NCI-H2107 (cell line): ENCODE measurements at regions not wholly inside any gene's neighbourhood (a gene's known extent, or its start where the extent isn't known, plus 50 kb on each side); places are given as distances from the start of the nearest gene placed in this dataset.
"Not testable (repeated sequence)": the region's sequence is repeated elsewhere in the genome, so short reads cannot be mapped to it uniquely, and the experiment has no call there.

Experiments
- DNase-seq: peaks from one replicate; lab custom pipeline; 2025; lab: John Stamatoyannopoulos, UW

DNA sequence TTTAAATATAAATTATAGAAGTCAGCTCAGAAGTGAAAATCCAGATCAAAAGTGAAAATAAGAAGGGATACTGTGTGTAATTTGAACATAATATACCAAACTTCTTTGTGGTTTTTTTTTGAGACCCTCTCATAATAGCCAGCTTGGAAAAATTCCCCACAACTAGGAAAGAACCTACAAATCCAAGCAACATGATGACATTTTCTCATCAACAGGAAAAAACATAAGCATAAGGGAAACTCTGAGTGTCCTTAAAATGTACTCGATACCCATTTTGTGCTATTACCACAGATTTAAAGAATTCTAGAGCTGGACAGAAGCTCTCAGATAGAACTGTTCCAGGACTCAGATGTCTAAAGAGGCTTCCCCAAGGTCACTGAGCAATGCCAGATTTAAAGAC, 214.8 kb upstream of the KLF14 start:
- no peak for DNase-seq

DNA sequence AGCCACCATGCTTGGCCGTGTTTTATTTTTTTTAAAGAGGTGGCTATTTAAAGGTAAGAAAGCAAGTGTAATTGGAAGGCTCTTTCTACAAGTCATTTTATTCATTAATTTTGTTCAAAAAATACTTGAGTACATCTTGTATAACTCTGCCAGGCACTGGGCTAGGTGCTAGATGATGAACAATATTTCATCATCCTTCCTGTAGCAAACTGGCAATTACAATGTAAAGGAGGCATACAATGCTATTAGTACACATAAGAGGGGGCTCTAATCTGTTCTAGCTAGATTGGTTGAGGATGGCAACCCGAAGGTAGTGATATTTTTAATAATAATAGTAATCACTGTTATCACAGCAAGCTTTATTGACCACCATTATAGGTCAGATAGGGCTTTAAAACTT, 215.5 kb upstream of the KLF14 start:
- no peak for DNase-seq

DNA sequence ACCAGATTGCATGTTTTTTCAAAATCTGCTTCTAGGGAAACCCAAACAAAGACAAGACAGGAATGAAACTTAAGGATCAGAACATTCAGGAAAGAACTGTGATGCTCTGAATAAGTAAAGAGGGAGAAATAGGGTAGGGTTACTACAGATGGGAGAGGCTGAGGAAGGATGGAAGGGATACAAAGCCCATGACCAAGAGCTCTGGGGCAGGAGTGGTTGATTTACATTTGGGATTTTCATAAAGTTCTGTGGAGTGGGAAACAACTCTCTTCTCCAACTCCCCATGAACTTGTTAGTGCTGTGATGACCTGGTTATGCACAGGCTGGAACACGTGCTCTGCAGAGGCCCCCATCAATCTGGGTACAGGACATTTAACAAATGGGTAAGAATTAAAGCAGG, 216.0 kb upstream of the KLF14 start:
- no peak for DNase-seq

DNA sequence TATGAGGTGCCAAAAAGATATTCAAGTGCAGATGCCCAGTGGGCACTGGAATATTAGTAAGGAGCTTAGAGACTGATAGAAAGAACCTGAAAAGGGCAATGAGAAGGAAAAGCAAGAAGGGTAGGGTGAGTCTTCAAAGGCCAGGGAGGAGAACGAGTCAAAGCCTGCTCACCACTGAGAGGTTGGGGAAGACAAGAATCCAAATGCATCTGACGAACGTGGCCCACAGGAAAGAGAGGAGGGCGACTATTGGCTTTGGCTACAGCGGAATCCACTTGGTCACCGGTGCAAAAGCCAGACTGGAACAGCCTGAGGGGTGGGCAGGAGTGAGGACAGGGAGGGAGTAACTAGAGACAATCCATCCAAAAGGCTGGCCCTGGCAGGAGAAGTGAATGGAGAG, 216.7 kb upstream of the KLF14 start:
- DNase-seq, result no peak

DNA sequence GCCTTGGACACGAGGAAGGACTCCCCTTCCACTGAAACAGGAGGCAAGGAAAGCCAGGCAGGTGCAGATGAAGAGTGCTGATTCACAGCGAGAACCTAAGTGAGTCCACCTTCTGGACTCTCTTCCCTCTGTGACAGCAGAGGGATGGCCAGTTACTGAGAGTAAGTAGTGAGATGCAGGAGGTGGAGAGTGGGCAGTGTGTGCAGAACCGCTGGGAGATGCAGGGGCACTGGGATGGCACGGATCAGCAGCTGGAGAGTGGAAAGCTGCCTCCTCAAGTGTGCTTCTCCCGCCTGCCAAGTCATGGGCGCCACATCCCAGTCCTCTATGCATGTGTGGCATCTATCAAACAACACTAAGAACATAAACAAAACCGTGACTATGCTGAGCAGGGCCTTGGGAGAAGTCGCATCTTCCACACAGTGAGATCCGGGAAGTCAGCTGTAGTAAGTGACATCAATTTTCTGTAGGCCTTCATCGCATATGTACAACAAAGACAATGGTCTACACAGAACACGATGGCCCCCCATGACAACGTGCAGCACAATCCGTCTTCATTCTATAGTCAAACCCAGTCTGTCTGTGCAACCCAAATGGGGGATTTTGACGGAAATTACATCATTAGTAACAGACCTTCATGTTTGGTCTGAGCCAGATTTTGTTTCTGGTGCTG, 217.4 kb upstream of the KLF14 start:
- no peak for DNase-seq

DNA sequence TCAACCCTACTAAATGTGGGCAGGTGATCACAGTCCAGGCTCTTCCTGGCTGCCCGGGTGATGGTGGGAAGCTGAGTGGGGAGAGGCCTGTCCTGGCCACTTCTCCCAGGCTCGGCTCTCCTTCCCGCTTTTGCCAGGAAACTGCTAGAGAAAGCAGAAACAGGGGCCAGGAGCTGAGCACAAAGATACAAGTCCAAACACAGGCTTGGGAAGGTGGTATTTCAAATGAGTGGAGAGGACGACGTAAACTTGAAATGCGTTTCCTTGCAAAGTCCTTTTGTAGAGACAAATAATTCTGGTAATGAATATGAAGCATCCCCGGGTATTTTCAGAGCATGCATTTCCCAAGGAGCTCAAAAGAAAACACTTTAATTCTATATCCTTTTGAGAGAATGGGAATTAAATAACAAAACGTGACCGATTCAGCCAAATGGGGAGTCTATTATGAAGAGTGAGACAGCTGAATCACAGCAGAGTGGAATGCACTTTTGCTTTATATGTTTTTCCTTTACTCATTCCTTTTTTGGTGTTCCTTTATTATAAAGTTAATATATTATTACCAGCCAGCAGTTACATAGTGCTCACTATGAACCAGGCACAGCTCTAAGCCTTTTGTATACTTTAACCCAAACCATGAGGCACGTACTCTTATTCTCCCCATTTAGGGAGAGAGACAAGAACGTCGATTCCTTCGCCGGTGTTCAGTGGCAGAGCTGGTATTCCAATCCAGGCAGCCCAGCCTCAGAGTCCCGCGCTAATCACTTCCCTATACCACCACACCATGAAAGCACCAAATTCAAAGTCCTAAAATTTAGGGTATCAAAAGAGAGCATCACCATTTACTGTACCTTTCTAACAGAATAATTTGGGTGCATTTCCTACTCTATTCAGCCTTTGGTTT, 218.2 kb upstream of the KLF14 start:
- DNase-seq, result no peak

DNA sequence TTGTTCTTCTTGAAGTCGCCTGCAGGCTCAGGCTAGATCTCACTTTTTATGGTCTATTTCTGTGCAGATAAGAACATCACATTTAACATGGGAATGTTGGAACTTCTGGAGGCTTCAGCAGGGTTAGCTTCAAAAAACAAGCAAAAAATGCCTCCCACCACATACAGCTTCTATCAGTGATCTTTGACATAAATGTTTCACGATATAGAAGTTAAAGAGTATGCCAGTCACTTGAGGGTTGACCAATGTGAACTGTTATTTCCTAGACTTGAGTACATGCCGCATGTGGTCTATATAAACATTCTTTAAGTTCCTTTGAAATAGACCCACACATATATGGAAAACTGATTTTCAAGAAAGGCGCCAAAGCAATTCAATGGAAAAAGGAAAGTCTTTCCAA, 219.2 kb upstream of the KLF14 start:
- no peak for DNase-seq

DNA sequence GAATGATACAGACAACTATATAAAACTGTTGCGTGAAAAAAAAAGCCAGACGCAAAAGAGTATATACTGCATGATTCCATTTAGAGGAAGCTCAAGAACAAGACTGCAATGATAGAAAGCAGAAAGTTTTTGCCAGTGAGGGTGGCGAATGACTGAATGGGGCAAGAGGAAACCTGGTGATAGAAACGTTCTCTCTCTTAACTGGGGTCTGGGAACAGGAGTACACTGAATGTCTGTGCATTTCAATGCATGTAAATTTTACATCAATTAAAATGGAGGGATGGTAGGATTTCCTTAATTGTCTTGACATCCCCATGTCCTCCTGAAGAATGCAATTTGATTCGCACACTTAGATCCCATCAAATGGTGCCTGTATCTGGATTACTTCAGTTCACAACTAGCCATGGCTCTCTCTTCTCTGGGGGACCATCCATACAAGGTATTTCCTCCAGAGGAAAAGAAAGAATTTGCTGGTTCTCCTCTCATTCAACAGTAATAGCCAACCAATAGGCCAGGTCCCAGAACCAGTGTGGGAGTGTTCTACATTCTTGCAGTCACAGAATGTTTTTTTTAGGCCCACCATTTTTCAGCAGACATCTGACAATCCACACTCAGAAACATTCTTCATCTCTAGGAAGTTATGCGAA, 221.0 kb upstream of the KLF14 start:
- no peak for DNase-seq

DNA sequence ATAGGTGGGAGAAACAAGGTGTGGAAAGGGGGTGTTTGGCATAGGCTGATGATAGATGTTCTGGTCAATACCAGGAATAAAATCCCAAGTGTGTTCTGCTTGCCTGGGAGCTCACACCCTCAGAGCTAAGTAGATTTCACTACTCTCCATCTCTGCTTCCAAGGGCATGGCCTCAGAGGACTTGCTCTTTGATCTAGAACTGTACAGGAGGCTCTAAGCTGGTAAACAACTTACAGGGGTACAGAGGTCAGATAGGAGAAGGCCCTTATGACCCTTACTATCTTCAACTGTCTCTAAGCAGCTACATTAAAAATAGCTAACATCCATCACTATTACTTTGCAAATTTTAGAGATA, 221.5 kb upstream of the KLF14 start:
- DNase-seq, result no peak

DNA sequence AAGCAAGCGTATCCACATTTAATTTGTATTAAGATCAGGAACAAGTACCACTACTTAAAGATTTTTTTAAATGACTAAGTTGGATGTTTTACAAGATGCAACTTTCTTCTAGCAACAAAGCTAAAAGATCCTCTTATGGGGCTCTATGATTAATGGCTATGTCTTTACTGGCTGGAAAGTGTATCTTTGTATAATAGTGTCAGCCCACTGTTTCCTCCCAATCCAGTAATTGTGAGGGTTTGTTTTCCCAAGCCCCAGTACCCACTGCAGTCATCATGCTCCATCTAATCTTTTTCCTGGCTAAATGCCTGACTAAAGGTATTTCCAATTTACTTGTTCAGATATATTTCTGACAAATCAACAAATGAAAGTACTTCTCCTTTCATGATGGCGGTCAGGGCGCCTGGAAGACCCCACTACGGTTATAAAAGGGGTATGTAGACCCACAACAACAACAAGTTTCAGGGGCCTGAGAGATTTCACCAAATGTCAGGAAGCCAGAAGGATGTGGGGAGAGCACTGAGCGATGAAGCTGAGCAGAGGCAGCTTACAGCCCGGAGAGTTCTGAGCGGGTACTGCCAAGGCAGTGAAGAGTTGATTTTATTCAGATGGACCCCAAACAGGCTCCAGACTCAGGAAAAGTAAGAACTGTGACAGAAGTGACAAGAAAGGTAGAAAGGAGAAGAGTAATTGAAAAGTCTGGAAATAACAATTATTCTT, 222.6 kb upstream of the KLF14 start:
- DNase-seq, result no peak

DNA sequence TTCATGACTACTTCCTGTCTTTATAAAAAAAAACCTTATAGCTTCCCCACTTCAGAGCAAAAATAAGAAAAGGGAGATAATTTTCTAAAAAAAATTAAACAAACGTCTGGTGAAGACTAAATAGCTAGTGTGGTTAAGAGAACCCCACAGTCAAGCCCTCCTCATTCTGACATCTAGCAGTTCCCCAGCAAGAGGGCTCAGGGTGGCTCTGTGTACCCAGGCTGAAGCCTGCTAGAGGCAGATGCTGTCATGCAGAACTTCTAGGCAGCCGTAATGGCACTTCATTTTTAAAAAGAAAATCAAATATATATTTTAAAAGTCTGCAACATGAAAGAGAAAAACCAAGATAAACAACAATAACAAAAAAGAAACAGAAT, 223.1 kb upstream of the KLF14 start:
- DNase-seq, result no peak

DNA sequence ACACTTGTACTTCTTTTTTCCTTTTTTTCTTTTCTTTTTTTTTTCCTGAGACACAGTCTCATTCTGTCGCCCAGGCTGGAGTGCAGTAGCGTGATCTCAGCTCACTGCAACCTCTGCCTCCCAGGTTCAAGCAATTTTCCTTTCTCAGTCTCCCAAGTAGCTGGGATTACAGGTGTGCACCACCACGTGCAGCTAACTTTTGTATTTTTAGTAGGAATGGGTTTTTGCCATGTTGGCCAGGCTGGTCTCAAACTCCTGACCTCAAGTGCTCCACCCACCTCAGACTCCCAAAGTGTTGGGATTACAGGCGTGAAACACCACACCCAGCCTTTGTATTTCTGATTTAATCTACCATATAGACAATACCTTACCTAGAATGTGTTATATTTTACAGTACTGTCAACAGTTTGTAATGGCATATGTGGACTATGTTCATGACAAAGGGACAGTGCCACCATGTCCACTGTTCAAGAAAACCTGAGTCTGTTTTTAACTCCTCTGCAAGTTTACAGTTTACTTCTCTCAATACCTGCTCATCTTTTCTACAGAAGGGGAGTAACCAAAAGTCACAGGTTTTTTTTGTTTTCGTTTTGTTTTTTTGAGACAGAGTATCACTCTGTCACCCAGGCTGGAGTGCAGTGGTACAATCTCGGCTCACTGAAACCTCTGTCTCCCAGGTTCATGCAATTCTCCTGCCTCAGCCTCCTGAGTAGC, 223.9 kb upstream of the KLF14 start:
- not testable (repeated sequence) for DNase-seq

DNA sequence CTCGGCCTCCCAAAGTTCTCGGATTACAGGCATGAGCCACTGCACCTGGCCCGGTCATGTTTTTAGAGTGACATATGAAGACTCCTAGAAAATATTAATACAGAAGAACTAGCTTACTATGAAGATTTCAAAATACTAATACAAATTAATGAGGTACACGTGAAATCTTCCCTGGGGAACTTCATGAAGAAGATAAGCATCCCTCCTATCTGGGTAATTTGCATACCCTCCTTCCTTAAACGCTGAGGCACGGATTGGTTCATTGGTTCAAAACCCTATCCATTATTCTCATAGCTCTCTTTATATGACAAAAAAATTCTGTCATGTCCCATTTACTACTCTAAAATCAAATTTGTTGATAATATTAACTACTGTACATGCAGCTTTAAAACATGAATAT, 224.8 kb upstream of the KLF14 start:
- no peak for DNase-seq

DNA sequence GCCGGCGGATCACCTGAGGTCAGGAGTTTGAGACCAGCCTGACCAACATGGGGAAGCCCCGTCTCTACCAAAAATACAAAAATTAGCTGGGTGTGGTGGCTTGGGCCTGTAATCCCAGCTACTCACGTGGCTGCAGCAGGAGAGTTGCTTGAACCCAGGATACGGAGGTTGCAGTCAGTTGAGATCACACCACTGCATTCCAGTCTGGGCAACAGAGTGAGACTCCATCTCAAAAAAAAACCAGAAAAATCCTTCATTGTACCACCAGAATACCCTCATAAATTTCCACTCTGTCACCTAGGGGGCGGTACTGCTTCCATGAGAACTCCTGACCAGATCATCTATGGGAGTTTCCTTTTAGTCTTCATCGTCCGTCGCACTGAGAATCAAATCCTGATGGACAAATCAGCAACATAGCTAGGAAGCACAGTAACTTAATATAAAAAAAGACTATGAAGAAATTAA, 225.8 kb upstream of the KLF14 start:
- DNase-seq, result no peak

DNA sequence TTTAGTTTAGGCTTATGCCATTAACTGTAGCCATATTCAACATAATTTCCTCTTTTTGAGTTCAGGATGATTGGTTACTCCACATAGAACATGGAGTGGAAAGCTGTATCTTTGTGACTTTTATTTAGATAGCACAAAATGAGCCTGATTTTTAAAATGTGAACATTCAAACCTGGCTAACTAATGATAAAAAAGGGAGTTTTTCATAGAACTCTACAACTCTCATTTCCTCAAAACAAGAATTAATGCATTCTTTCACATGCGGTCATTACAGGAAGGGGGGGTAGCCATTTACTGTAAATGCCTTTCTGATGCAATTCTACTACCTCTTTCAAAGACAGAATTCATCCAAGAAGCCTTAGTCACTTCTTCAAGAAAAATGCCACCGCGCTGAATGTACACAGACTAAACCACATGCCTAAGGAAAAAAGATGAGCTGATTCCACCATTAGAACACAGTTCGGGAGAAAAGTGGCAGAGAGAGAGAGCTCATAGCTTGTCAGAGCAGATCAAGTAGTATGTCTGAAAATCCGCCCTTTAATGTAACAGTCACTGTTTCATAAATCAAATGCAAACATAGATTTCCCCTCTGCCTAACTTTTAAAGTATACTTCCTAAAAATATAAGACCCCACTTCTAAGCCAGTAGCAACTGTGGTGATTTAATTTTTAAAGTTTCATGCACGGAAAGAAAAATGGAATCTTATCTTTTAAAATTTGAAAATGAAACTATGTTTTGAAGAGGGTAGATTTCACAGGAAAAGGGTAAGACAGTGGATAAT, 226.4 kb upstream of the KLF14 start:
- DNase-seq, result no peak

DNA sequence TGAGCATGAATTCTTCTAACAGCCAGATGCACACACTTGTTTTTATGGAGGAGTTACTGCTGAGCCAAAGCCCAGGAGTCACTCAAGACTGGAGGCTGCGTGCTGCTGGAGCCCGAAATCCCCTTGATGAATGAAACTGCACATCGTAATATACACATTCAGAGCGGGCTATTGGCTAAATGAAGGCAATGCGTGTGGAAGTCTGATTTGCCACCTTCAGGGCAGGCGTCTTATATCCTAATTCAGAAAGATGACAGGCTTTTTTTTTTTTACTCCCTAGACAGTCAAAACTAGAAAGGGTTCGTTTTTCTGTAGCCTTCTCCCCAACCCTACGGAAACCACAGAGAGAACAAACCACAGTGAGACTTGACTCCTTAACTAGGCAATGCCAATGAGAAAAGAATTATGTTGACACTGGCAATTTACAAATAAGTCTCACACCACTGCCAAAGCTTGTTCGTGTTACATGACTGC, 227.2 kb upstream of the KLF14 start:
- no peak for DNase-seq

DNA sequence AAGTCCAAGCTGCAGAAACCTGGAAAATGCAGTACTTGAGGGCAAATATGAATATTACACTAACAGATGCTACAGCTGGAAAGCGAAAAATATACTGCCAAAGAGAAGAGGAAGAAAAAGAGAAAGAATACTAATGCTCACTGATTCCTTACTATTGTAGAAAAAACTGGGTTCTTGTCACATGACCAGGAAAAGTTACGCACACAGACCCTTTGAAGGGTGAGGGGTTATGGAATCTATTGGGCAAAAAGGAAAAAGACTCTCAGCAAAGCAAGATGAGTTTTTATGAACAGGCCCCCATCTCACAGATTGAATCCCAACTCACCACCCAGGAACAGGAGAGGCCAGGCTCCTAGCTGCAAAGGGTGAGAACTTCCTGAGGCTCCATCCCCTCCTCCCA, 228.1 kb upstream of the KLF14 start:
- no peak for DNase-seq

DNA sequence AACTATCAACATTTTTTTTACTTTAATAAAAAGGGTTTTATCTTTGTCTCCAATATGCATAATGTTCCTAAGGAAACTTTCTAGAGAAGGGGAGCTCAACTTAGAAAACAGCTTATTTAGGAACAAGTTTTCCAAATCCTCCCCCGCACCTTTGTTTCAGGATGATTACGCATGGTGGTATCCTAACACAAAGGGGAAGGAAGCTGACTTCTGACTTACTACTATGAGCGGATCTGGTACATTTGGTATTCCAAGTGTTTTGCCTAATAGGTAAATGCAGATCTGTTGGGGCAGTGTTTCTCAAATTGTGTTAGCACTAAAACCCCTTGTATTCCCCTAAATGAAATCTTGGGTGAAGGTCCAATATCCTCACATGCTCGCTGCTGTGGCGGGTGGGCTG, 229.3 kb upstream of the KLF14 start:
- DNase-seq, result no peak

DNA sequence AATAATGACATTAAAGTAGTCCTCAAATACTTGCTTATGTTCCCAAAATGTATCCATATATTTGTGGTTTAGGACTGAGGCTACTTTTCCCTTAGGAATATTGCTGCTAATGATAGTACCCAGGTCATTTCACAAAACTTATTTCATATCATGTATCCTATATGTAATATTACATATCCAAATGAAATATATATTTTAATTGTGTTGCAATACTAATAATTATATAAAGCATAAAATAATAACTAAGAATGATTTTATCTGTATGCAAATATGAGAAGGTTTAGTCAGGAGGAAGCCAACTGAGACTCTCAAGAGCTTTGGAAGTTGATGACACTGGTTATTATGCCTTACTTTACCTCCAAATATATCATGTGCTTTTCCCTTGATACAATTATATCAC, 231.5 kb upstream of the KLF14 start:
- no peak for DNase-seq

DNA sequence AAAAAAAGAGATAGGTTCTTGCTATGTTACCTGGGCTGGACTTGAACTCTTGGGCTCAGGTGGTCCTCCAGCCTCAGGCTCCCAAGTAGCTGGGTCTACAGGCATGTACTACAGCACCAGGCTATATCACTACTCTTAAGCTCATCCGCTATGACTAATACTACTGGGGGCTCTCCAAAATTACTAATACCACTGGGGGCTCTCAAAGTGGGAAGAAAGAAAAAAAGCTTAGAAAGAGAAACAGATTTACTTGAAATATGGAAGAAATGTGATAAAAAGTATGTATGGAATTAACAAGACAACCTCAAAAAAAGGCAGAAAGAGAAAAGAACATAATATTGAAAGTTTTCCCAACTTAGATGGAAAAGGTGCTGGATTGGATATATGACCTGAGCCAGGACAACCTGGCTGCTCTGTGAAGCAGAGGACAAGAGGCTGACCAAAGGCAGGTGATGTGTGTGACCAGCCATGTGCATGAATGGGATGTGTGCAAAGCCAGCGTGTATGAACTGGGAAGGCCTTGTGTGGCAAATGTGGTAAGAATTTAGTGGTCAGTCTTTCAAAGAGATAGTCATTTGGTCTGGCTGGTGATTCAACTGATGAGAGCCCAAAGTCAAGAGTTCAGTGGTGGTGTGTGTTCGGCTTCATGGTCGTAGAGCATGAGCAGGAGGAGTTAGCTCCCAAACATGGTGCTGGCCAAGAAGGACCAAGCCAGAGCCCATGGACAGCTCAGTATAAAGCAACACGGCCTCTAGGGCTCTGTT, 232.4 kb upstream of the KLF14 start:
- DNase-seq, result no peak
